ENCODE measurements at regions not wholly inside any gene's neighbourhood (a gene's known extent, or its start where the extent isn't known, plus 50 kb on each side); places are given as distances from the start of the nearest gene placed in this dataset.

DNA sequence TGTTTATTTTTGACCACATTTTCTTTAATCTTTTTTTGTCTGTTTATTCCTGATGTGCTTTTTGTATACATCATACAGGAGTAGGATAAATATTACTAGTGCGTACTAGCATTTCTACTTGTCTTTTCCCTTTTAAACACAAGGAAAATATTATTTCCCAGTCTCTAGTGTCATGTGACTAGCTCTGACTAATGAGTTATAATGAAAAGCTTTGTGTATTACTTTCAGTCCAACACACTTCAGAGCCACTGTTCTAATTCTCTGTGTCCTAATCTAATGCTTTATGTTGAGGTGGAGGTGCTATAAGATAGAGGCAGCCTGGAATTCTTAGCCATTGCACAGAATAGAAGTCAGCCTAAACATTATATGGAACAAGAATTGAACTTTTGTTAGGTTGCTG, 65.0 kb upstream of the RAB18 start:
- TF ChIP-seq POLR2A (IDR thresholded peaks at IDR 0.05; ENCODE audit: low read length): no peak
- no peak for TF ChIP-seq GATA1 (IDR thresholded peaks at IDR 0.05; ENCODE audit: low read depth, low read length)
